ENCODE measurements at regions not wholly inside any gene's neighbourhood (a gene's known extent, or its start where the extent isn't known, plus 50 kb on each side); places are given as distances from the start of the nearest gene placed in this dataset.

DNA sequence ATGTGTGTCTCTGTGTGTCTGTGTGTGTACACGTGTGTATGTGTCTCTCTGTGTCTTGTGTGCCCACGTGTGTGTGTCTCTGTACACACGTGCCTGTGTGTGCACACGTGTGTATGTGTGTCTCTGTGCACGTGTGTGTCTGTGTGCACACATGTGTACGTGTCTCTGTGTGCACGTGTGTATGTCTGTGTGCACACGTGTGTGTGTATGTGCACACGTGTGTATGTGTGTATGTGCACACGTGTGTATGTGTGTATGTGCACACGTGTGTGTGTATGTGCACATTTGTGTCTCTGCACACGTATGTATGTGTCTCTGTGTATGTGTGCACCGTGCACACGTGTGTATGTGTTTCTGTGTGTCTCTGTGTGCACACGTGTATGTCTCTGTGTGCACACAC is 248.7 kb upstream of the SHH start:
- TF ChIP-seq, protein P1, sequence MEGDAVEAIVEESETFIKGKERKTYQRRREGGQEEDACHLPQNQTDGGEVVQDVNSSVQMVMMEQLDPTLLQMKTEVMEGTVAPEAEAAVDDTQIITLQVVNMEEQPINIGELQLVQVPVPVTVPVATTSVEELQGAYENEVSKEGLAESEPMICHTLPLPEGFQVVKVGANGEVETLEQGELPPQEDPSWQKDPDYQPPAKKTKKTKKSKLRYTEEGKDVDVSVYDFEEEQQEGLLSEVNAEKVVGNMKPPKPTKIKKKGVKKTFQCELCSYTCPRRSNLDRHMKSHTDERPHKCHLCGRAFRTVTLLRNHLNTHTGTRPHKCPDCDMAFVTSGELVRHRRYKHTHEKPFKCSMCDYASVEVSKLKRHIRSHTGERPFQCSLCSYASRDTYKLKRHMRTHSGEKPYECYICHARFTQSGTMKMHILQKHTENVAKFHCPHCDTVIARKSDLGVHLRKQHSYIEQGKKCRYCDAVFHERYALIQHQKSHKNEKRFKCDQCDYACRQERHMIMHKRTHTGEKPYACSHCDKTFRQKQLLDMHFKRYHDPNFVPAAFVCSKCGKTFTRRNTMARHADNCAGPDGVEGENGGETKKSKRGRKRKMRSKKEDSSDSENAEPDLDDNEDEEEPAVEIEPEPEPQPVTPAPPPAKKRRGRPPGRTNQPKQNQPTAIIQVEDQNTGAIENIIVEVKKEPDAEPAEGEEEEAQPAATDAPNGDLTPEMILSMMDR (IDR thresholded peaks at IDR 0.05; ENCODE audit: poor library complexity): no peak
- no peak for TF ChIP-seq EZH2 (IDR thresholded peaks at IDR 0.05; ENCODE audit: borderline replicate concordance)

Data from hepatocyte (in vitro differentiated cells).